AG10803 (cell line): ENCODE measurements at regions not wholly inside any gene's neighbourhood (a gene's known extent, or its start where the extent isn't known, plus 50 kb on each side); places are given as distances from the start of the nearest gene placed in this dataset.

ENCODE experiments used
- DNase-seq: peaks from one replicate; pipeline ENCODE4 v3.0.0; 2010; ENCODE audit warnings: low read depth
- H3K4me3 ChIP-seq: 2 replicates; pipeline ENCODE4 v1.5.1; 2011; ENCODE audit warnings: mild to moderate bottlenecking, low read length, control low read depth
- TF ChIP-seq, protein P1 (sequence below): conservative IDR thresholded peaks from 2 replicates; pipeline ENCODE4 v1.5.1; 2011; ENCODE audit warnings: mild to moderate bottlenecking, low read length, control low read depth, inconsistent platforms

DNA sequence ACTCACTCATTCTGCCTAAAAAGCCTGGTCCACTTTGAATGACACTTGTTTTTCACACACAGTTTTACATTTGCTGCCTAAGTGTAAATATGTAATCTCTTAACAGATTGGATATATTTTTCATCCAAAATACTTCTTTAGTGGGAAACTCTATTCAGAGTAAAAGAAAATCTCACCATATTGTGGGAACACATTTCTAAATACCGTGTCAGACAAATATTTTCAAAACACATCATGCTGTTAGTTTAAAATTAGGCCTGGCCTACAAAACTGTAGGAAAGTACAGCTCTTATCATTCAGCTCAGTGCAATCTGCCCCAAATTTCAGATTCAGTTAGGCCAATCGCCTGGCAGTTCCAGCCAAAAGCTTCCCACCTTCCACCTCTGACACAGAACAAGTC, 849.8 kb downstream of the NXPH1 start:
- TF ChIP-seq, protein P1, sequence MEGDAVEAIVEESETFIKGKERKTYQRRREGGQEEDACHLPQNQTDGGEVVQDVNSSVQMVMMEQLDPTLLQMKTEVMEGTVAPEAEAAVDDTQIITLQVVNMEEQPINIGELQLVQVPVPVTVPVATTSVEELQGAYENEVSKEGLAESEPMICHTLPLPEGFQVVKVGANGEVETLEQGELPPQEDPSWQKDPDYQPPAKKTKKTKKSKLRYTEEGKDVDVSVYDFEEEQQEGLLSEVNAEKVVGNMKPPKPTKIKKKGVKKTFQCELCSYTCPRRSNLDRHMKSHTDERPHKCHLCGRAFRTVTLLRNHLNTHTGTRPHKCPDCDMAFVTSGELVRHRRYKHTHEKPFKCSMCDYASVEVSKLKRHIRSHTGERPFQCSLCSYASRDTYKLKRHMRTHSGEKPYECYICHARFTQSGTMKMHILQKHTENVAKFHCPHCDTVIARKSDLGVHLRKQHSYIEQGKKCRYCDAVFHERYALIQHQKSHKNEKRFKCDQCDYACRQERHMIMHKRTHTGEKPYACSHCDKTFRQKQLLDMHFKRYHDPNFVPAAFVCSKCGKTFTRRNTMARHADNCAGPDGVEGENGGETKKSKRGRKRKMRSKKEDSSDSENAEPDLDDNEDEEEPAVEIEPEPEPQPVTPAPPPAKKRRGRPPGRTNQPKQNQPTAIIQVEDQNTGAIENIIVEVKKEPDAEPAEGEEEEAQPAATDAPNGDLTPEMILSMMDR, result no peak
- no peak overlapping the region for H3K4me3 ChIP-seq
- no peak for DNase-seq

DNA sequence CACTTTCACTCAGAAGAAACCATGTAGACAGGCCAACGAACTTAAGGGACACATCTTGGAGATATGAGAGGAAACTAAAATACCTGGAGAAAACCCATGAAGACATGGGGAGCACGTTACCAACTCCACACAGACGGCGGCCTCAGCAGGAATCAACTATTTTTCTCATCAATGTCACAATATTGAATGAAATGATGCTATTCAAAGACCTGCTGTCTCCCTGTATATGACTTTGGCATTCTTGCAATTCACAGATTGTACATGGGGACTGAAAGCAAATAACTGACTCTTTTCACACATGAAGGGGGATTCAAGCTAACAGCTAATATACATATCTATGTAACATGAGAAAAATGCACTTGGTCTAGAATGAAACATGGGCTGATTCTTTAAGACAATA, 869.0 kb downstream of the NXPH1 start:
- no peak overlapping the region for H3K4me3 ChIP-seq
- DNase-seq, result no peak
- TF ChIP-seq, protein P1, result no peak

DNA sequence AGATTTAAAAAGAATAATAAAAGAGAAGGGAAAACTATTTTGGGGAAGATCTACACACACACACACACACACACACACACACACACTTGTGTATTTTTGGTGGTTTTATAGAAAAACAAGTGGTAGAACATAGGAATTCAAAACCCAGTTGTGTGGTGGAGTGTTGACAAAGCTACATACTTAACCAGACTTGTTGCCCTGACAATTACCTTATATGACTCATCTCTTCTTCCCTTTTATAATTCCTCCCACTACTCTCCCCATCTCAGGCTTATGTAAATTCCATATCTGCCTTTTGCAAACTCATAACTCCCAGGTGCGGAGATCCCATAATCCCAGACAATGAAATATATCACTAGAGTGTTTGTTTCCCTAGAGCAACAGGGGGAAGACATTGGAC, 873.7 kb downstream of the NXPH1 start:
- DNase-seq, result no peak

DNA sequence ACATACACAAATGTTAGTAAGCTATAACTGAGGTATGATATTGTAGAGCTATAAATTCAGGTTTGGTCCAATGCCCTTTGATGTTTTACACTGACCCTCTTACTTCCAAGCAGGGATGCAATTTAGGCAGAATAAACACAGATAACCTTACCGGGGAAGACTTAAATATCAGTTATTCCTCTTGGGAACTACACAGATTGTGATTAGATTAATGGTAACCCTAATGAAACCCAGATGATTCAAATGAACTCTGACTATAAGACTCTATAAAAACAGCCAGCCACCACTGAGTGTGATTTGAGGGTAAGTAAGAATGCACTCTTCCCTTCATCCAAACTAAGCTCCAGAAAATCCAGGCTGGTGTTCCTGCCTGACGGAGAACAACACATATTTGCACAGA, 891.1 kb downstream of the NXPH1 start:
- H3K4me3 ChIP-seq, result no peak overlapping the region
- DNase-seq, result no peak
- TF ChIP-seq, protein P1, result no peak

More for the DNA sequence above, 873.7 kb downstream of the NXPH1 start:
- no peak overlapping the region for H3K4me3 ChIP-seq
- TF ChIP-seq, protein P1, result no peak

DNA sequence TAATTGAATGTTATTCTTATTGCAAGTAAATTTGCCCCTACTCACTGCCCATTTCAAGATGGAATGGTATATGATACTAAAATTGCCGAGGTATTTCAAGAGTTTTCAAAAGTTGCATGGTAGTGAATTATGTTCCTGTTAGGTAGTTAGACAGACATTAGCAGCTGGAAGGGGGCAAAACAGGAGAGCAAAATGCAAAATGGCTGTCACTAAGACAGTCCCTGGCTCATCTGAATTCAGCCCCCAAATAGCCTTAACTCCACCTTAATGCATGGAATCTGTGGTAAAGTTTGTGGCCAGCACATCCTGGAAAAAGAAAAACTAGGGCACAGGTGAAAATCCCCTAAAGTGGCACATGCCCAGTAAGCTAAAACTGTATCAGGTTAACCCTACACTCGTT, 894.9 kb downstream of the NXPH1 start:
- no peak for DNase-seq
- TF ChIP-seq, protein P1, result no peak
- H3K4me3 ChIP-seq, result no peak overlapping the region

DNA sequence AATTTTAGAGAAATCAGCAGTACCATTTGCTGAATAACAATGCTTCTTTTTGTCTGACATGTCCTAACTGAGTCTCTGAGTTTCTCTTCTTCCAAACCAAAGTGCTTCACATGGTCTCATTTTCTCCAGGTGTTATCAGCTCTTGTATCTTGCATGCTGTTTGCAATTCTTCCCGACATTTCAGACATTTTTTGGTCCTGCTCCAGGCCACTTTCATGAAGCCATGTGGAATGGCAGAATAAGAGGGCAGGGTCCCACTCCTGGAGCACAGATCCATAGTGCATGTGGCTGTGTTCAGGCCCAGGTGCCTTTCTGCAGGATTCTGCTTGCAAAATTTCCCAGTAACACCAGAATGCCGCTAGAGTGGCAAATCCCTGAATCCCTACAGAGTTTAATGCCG, 916.2 kb downstream of the NXPH1 start:
- DNase-seq, result no peak

DNA sequence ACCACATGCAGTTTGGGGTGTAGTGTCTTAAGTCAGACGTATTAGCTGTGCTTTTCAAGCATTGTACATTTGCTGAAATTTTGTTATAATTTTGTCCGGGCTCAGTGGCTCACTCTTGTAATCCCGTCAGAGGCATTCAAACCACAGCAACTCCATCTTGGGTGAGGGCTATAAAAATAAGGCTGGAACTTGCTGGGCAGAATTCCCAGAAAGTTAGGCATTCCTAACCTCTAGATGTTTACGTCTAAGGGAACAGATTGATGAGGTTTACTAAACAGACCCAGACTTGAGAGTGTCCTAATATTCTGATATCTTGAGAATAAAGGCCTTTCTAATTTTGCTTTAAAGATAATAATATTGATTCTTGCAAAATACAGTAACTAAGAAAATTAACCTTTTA, 957.8 kb downstream of the NXPH1 start:
- TF ChIP-seq, protein P1, result no peak
- DNase-seq, result no peak
- H3K4me3 ChIP-seq, result no peak overlapping the region

More for the DNA sequence above, 916.2 kb downstream of the NXPH1 start:
- TF ChIP-seq, protein P1, result no peak
- H3K4me3 ChIP-seq, result no peak overlapping the region
